ENCODE measurements at regions not wholly inside any gene's neighbourhood (a gene's known extent, or its start where the extent isn't known, plus 50 kb on each side); places are given as distances from the start of the nearest gene placed in this dataset.

- no peaks in the 10 kb centered on the region for H3K9me3 ChIP-seq (ENCODE audit: control insufficient read depth in 1 of 2, insufficient read depth in 1 of 2, low read depth in 1 of 2, low read length in 2 of 2)
- H3K79me2 ChIP-seq (ENCODE audit: insufficient read depth, low read length) = no peaks in the 10 kb centered on the region
- peaks cover 21% of the 10 kb centered on the region; the same call in 1 of the 2 replicates for H3K27me3 ChIP-seq (ENCODE audit: insufficient read depth, low read length)
- ChIA-PET RAD21 (ENCODE audit: low non-redundant PET in 1 of 2, low total read pairs in 2 of 2, uncharacterized antibody in 2 of 2, unreplicated experiment in 2 of 2) (no interaction called here), CTCF (interaction anchor here (0.7 to 1.5 kb wide), 2 partner anchors 56 to 122 kb away, joined by 3 read pairs; no protein-coding TSS in a partner anchor), POLR2A (no interaction called here)
- H2AFZ ChIP-seq (ENCODE audit: low read depth, low read length, poor library complexity, severe bottlenecking) = no peak overlapping the region
- TF ChIP-seq ATF3 (IDR thresholded peaks at IDR 0.05) = no peak
- no peak for TF ChIP-seq CEBPB (IDR thresholded peaks at IDR 0.05; ENCODE audit: low read depth)
- no peak for TF ChIP-seq SRF (IDR thresholded peaks at IDR 0.05; ENCODE audit: low read depth)
- no peak for TF ChIP-seq FOSL1 (IDR thresholded peaks at IDR 0.05; ENCODE audit: low read depth)
- TF ChIP-seq TCF7L2 (IDR thresholded peaks at IDR 0.05; ENCODE audit: borderline replicate concordance, extremely low read depth, insufficient read depth, insufficient read length) = no peak
- no peak for TF ChIP-seq ZFX (IDR thresholded peaks at IDR 0.05)
- no peak for TF ChIP-seq CTCF (IDR thresholded peaks at IDR 0.05 in 2 of 3, conservative IDR thresholded peaks at IDR 0.05 in 1 of 3; ENCODE audit: borderline replicate concordance in 1 of 3, insufficient read depth in 1 of 3, low read depth in 2 of 3, low read length in 2 of 3)
- TF ChIP-seq EZH2 (IDR thresholded peaks at IDR 0.05) = no peak
- TF ChIP-seq YY1 (IDR thresholded peaks at IDR 0.05; ENCODE audit: extremely low read depth, insufficient replicate concordance, low read depth, low read length) = no peak
- TF ChIP-seq EZH2phosphoT487 (IDR thresholded peaks at IDR 0.05; ENCODE audit: borderline replicate concordance) = no peak
- no peak for TF ChIP-seq ELF1 (IDR thresholded peaks at IDR 0.05; ENCODE audit: borderline replicate concordance, low read depth)
- TF ChIP-seq REST (IDR thresholded peaks at IDR 0.05; ENCODE audit: low read depth) = no peak
- TF ChIP-seq EGR1 (IDR thresholded peaks at IDR 0.05; ENCODE audit: low read depth) = no peak
- TF ChIP-seq RAD21 (IDR thresholded peaks at IDR 0.05; ENCODE audit: low read depth) = no peak
- no peak for TF ChIP-seq SP1 (IDR thresholded peaks at IDR 0.05; ENCODE audit: low read depth)
- TF ChIP-seq SIN3A (IDR thresholded peaks at IDR 0.05; ENCODE audit: low read depth) = no peak
- TF ChIP-seq ZBTB33 (IDR thresholded peaks at IDR 0.05; ENCODE audit: extremely low read depth, insufficient replicate concordance, low read length) = no peak
- TF ChIP-seq MAX (IDR thresholded peaks at IDR 0.05) = no peak
- no peak for TF ChIP-seq POLR2A (IDR thresholded peaks at IDR 0.05; ENCODE audit: borderline replicate concordance, extremely low read depth, insufficient read depth, insufficient read length)
- no peak overlapping the region for H3K4me3 ChIP-seq (replicated peaks in 1 of 2; ENCODE audit: low read depth in 1 of 2, low read length in 2 of 2)
- no peak overlapping the region for H3K9ac ChIP-seq (ENCODE audit: low read length)
- no peaks in the 10 kb centered on the region for H3K36me3 ChIP-seq (ENCODE audit: control insufficient read depth in 1 of 2, insufficient read depth in 2 of 2, low read length in 2 of 2)
- H3K4me1 ChIP-seq (ENCODE audit: control insufficient read depth in 1 of 2, insufficient read depth in 2 of 2, low read length in 2 of 2) = no peaks in the 10 kb centered on the region
- H3K27ac ChIP-seq (ENCODE audit: low read depth, low read length) = no peak overlapping the region
- intact Hi-C loops (cut with micrococcal nuclease) = no loop called here
- H3K4me2 ChIP-seq (ENCODE audit: low read length) = no peak overlapping the region
- no TSS peak for BruUV-seq (replicated peaks)
- ATAC-seq (no peak), DNase-seq (ENCODE audit: low read depth, low spot score) (no peak)
- H3K9me2 ChIP-seq (ENCODE audit: insufficient read depth) = no peaks in the 10 kb centered on the region
- no peaks in the 10 kb centered on the region for H4K20me1 ChIP-seq (ENCODE audit: insufficient read depth)
These were observed 111.1 kb upstream of the HABP2 start for GRCh38 chr10:113441686-113442270.
